GM21447 (cell line): ENCODE measurements at regions not wholly inside any gene's neighbourhood (a gene's known extent, or its start where the extent isn't known, plus 50 kb on each side); places are given as distances from the start of the nearest gene placed in this dataset.
"Not testable (repeated sequence)": the region's sequence is repeated elsewhere in the genome, so short reads cannot be mapped to it uniquely, and the experiment has no call there.

ENCODE experiments used
- ATAC-seq: cut with Tn5 transposase; IDR thresholded peaks from one replicate; pipeline ENCODE4 v1.9.1; 2021; ENCODE audit not compliant: unreplicated experiment

GRCh38 chr6:137653706-137654059, 159.5 kb upstream of the OLIG3 start:
- no peak for ATAC-seq

DNA sequence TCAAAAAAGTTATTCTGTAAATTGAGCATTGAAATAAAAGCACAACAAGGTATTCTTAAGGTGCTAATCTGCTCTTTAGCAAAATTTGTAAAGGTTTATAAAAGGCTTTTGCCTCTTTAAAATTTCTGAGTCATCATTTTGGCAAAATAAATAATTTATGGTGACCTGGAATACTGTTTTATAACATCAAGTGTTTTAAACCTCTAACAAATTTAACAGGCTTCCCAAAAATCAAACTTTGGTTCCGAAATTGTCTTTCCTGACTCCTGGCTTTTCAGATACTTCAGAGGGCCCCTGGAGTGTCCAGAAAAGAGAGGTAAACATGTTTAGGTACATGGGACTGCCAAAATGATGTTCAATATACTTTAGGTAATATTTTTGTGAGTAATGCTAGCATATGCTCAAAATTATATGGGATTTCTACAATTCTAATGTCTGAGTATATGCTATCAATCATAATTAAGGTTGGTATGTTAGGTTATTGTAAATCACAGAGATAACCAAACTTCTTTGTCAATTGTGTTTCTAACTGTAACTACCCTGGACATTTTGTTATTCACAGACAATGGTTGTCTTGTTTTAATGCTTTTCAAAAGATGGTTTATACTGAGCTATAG, 160.3 kb upstream of the OLIG3 start:
- ATAC-seq: no peak

- no peak for ATAC-seq
Measured at GRCh38 chr6:137655291-137655690, 161.1 kb upstream of the OLIG3 start.

DNA sequence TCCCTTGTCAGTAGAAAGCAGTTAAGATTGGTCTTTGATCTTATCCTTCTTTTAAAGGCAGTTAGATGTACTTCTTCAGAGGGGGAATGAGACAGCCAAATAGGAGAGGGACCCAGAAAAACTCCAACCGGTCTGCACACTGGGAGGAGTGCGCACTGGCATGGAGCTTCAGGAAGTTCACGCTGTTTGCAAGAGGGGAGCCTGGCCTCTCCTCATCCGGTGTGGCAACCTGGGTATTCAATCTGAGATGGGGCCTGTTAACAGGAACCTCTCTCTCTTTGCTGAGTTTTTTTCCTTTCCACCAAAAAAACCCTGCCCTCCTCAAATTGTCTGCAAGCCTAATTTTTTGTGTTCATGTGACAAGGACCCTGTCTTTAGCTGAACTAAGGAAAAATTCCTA, 162.5 kb upstream of the OLIG3 start:
- ATAC-seq: no peak

- ATAC-seq: no peak
Measured at GRCh38 chr6:137657351-137657911, 163.2 kb upstream of the OLIG3 start.

GRCh38 chr6:137658287-137658686, 164.1 kb upstream of the OLIG3 start:
- ATAC-seq: no peak

GRCh38 chr6:137659871-137660270, 165.7 kb upstream of the OLIG3 start:
- ATAC-seq: no peak

DNA sequence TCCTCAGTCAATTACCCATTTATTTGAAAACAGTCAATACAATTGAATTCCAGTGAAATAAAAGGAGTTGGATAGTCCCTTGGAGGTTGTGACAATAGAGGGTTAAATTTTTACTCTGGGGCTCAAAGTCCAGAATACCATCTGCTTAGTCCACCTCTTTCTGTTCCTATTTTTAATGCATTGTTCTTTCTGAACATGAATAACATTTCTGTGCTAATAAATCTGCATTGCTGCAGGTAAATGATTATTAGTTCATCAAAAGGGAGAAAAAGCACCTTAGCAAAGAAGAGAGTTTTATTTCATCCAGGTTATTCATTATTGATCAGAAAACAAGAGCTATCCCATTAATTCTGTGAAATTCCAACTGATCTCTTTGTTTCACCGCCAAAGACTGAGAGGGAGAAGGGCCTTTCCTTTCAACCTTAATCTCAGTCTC, 166.1 kb upstream of the OLIG3 start:
- no peak for ATAC-seq

DNA sequence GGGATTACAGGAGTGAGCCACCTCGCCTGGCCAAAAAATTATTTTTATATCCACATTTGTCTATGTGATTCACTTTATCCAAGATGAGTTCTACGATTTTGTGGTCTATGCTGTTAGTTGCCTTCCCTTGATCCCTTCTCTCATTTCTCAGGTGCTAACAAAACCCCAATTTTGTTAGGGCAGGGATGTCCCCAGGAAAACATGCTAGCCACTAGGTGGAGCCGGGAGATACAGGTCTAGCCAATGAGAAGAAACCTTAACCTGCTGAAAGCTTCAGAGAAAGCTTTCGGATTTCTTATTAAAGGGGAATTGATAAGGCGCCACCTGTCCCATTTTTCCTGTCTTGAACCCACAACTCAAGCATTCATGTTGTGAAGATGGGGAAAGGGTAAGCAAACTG, 167.4 kb upstream of the OLIG3 start:
- ATAC-seq: no peak

GRCh38 chr6:137664183-137664582, 170.0 kb upstream of the OLIG3 start:
- no peak for ATAC-seq

- ATAC-seq: no peak
Measured at GRCh38 chr6:137665342-137665934, 171.2 kb upstream of the OLIG3 start.

DNA sequence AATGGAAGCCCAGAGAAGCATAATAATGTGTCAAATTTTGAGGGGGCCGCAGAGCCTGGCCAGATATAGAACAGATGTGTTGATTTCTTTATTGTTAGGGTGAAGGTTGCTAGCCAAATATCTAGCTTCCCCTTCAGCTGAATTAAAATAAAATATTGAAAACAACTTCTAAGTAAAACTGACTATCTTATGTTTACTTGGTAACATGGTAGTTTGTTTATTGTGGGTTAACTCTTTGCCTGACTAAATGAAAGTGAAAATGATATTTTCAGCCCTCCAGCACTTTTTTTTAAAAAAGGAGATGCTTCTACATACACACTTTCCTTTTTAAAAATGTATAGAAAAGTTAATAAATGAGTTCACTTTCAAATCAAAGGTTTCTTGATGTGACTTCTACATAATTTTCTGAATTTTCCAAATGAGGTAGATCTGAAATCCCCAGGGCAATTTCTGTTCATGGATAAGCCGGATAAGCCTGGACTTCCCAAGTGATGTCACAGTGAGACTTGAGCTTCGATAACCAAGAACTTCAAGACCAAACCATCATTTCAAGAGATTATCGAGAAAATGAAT, 172.1 kb upstream of the OLIG3 start:
- peak; percentile 66 for ATAC-seq

- ATAC-seq: no peak
Measured at GRCh38 chr6:137673603-137674002, 179.4 kb upstream of the OLIG3 start.

DNA sequence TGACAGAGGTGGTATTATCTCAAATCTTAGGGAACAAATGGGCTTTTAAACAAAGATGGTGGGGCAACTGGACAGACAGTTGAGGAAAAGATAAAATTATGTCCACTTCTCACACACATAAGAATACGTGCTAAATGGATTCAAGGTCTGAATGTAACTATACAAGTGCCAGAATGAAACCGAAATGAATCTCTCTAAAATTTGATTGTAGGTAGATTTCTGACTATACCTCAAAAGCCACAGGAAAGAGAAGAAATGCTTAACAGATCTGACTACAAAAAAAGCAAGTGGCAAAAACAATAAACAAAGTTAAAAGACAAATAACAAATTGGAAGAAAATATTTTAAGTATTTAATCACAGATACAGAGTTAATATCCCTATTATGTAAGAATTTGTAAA, 182.7 kb upstream of the OLIG3 start:
- ATAC-seq: no peak

- no peak for ATAC-seq
Measured at GRCh38 chr6:137677709-137678108, 183.5 kb upstream of the OLIG3 start.

DNA sequence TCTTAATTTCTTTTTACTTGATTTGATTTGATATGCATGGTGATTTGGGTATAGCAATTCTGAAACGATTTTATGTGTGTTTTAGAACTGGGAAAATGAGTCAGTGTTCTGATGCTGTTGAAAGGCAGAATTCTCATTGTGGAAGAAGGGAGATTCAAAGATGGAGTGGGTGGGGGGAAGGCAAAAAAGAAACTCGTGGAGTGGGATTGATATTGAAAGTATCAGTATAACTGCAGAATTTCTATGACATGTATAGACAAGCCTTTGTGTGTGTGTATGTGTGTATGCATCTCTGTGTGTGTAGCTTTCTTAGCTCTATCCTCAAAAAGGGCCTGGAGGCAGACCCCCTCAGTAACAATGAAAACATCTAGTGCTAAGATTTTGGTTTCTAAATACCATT, 184.3 kb upstream of the OLIG3 start:
- no peak for ATAC-seq

DNA sequence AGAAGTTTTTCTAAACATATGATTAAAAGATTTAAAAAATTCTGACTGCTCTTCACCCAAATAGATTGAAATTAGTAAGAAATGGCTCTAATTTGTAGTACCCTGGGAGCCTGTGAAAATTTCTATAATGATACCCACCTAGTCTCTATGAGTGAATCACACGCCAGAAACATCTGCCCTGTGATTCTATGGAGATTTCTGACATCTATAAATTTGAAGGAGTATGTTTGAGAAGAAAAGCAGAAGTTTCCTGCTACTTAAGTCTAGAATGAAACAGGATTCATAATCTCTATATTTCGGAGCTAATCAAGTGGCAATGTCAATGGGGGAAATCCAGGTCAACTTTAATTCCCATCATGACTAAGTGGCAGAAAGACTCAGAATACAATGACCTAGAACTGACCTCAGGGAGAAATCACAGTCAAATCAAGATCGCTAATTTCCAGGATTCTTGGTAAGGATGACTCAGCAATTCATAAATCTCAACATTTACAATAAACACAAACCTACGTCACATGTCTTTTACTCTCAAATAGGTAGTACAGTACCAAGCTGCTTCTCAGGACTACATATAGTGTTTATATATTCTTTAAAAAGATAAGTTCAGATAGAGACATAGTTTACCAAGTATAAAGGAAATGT, 186.2 kb upstream of the TNFAIP3 start:
- no peak for ATAC-seq

- ATAC-seq: no peak
Measured at GRCh38 chr6:137681445-137682009, 185.5 kb upstream of the TNFAIP3 start.

DNA sequence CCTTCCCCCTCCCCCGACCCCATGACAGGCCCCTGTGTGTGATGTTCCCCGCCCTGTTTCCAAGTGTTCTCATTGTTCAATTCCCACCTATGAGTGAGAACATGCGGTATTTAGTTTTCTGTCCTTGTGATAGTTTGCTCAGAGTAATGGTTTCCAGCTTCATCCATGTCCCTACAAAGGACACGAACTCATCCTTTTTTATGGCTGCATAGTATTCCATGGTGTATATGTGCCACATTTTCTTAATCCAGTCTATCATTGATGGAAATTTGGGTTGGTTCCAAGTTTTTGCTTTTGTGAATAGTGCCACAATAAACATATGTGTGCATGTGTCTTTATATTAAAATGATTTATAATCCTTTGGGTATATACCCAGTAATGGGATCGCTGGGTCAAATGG, 184.4 kb upstream of the TNFAIP3 start:
- not testable (repeated sequence) for ATAC-seq

DNA sequence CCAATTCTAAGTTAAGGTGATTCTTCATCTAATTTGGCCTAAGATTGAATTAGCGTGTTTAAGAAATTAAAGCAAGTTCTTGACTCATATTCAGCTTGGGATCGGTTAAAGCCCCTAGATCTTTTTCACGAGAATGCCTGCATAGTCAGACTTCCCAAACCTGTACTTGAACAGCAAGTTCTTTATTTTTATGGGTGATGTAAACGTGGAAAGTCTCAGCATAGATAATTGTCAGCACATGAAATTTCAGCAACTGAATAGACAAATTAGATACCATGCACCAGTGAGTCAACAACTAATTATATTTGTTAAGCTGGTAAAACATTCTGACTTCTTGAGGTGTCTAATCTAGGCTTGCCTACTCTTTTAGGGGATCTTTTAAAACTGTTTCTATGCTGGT, 183.1 kb upstream of the TNFAIP3 start:
- ATAC-seq: no peak

GRCh38 chr6:137685798-137686375, 181.2 kb upstream of the TNFAIP3 start:
- no peak for ATAC-seq
